ENCODE measurements at regions not wholly inside any gene's neighbourhood (a gene's known extent, or its start where the extent isn't known, plus 50 kb on each side); places are given as distances from the start of the nearest gene placed in this dataset.
"Not testable (repeated sequence)": the region's sequence is repeated elsewhere in the genome, so short reads cannot be mapped to it uniquely, and the experiment has no call there.

- WGBS = 0% methylated on average over 1 of the region's 1 CpG
- no peaks in the 10 kb centered on the region for H3K36me3 ChIP-seq (ENCODE audit: insufficient read depth)
- no peaks in the 10 kb centered on the region for H3K4me1 ChIP-seq (ENCODE audit: insufficient read depth)
- H3K4me3 ChIP-seq (ENCODE audit: low read depth, low read length) = no peak overlapping the region
- DNase-seq (ENCODE audit: extremely low spot score) = no peak
- H3K27ac ChIP-seq (ENCODE audit: low read depth) = no peak overlapping the region
Measured at GRCh38 chr4:180336494-180337090, 1906.6 kb upstream of the TENM3 start.

- no peak for DNase-seq (ENCODE audit: extremely low spot score)
- H3K4me3 ChIP-seq (ENCODE audit: low read depth, low read length) = no peak overlapping the region
- 85% methylated on average over 5 of the region's 5 CpGs for WGBS
- H3K4me1 ChIP-seq (ENCODE audit: insufficient read depth) = no peaks in the 10 kb centered on the region
- no peaks in the 10 kb centered on the region for H3K36me3 ChIP-seq (ENCODE audit: insufficient read depth)
- H3K27ac ChIP-seq (ENCODE audit: low read depth) = no peak overlapping the region
Measured at GRCh38 chr4:180341926-180342325, 1901.3 kb upstream of the TENM3 start.

- Histone ChIP-seq H3K4me3 (ENCODE audit: low read depth, low read length) (no peak overlapping the region), H3K4me1 (ENCODE audit: insufficient read depth) (no peaks in the 10 kb centered on the region), H3K27ac (ENCODE audit: low read depth) (no peak overlapping the region), H3K36me3 (ENCODE audit: insufficient read depth) (no peaks in the 10 kb centered on the region)
- WGBS = 71% methylated on average over 2 of the region's 2 CpGs
- DNase-seq (ENCODE audit: extremely low spot score) = no peak
Measured at GRCh38 chr4:180350901-180351300, 1892.3 kb upstream of the TENM3 start.

- H3K27ac ChIP-seq (ENCODE audit: low read depth) = no peak overlapping the region
- no peak overlapping the region for H3K4me3 ChIP-seq (ENCODE audit: low read depth, low read length)
- H3K36me3 ChIP-seq (ENCODE audit: insufficient read depth) = no peaks in the 10 kb centered on the region
- no peaks in the 10 kb centered on the region for H3K4me1 ChIP-seq (ENCODE audit: insufficient read depth)
- DNase-seq (ENCODE audit: extremely low spot score) = no peak
Measured at GRCh38 chr4:180356766-180357165, 1886.4 kb upstream of the TENM3 start.

- not testable (repeated sequence) for DNase-seq (ENCODE audit: extremely low spot score); H3K36me3 ChIP-seq (ENCODE audit: insufficient read depth); H3K27ac ChIP-seq (ENCODE audit: low read depth); H3K4me3 ChIP-seq (ENCODE audit: low read depth, low read length); H3K4me1 ChIP-seq (ENCODE audit: insufficient read depth)
- 73% methylated on average over 4 of the region's 4 CpGs for WGBS
Measured at GRCh38 chr4:180360113-180360512, 1883.1 kb upstream of the TENM3 start.

- WGBS = 43% methylated on average over 5 of the region's 5 CpGs
- no peak overlapping the region for H3K4me3 ChIP-seq (ENCODE audit: low read depth, low read length)
- H3K4me1 ChIP-seq (ENCODE audit: insufficient read depth) = no peaks in the 10 kb centered on the region
- no peak overlapping the region for H3K27ac ChIP-seq (ENCODE audit: low read depth)
- H3K36me3 ChIP-seq (ENCODE audit: insufficient read depth) = no peaks in the 10 kb centered on the region
- no peak for DNase-seq (ENCODE audit: extremely low spot score)
Measured at GRCh38 chr4:180363815-180364214, 1879.4 kb upstream of the TENM3 start.

GRCh38 chr4:180372691-180373090 is 1870.5 kb upstream of the TENM3 start:
- Histone ChIP-seq H3K4me3 (ENCODE audit: low read depth, low read length) (no peak overlapping the region), H3K36me3 (ENCODE audit: insufficient read depth) (no peaks in the 10 kb centered on the region)
- DNase-seq (ENCODE audit: extremely low spot score) = no peak

GRCh38 chr4:180377741-180378140 is 1865.5 kb upstream of the TENM3 start:
- Histone ChIP-seq H3K4me3 (ENCODE audit: low read depth, low read length) (no peak overlapping the region), H3K4me1 (ENCODE audit: insufficient read depth) (no peaks in the 10 kb centered on the region), H3K36me3 (ENCODE audit: insufficient read depth) (no peaks in the 10 kb centered on the region), H3K27ac (ENCODE audit: low read depth) (no peak overlapping the region)
- DNase-seq (ENCODE audit: extremely low spot score) = no peak
- WGBS = 48% methylated on average over 1 of the region's 1 CpG

More at GRCh38 chr4:180372691-180373090, 1870.5 kb upstream of the TENM3 start:
- Histone ChIP-seq H3K27ac (ENCODE audit: low read depth) (no peak overlapping the region), H3K4me1 (ENCODE audit: insufficient read depth) (no peaks in the 10 kb centered on the region)

GRCh38 chr4:180380733-180381132 is 1862.5 kb upstream of the TENM3 start:
- H3K4me3 ChIP-seq (ENCODE audit: low read depth, low read length) = no peak overlapping the region
- no peak overlapping the region for H3K27ac ChIP-seq (ENCODE audit: low read depth)
- WGBS = 79% methylated on average over 5 of the region's 5 CpGs
- H3K4me1 ChIP-seq (ENCODE audit: insufficient read depth) = no peaks in the 10 kb centered on the region
- no peak for DNase-seq (ENCODE audit: extremely low spot score)
- no peaks in the 10 kb centered on the region for H3K36me3 ChIP-seq (ENCODE audit: insufficient read depth)

GRCh38 chr4:180391613-180392012 is 1851.6 kb upstream of the TENM3 start:
- WGBS = 93% methylated on average over 2 of the region's 2 CpGs

GRCh38 chr4:180394312-180394711 is 1848.9 kb upstream of the TENM3 start:
- no peaks in the 10 kb centered on the region for H3K36me3 ChIP-seq (ENCODE audit: insufficient read depth)
- WGBS = 50% methylated on average over 2 of the region's 2 CpGs
- no peaks in the 10 kb centered on the region for H3K4me1 ChIP-seq (ENCODE audit: insufficient read depth)
- DNase-seq (ENCODE audit: extremely low spot score) = no peak
- no peak overlapping the region for H3K27ac ChIP-seq (ENCODE audit: low read depth)
- H3K4me3 ChIP-seq (ENCODE audit: low read depth, low read length) = no peak overlapping the region

More at GRCh38 chr4:180391613-180392012, 1851.6 kb upstream of the TENM3 start:
- H3K36me3 ChIP-seq (ENCODE audit: insufficient read depth) = no peaks in the 10 kb centered on the region
- DNase-seq (ENCODE audit: extremely low spot score) = no peak
- no peak overlapping the region for H3K4me3 ChIP-seq (ENCODE audit: low read depth, low read length)
- no peak overlapping the region for H3K27ac ChIP-seq (ENCODE audit: low read depth)
- H3K4me1 ChIP-seq (ENCODE audit: insufficient read depth) = no peaks in the 10 kb centered on the region

- Histone ChIP-seq H3K27ac (ENCODE audit: low read depth) (no peak overlapping the region), H3K4me3 (ENCODE audit: low read depth, low read length) (no peak overlapping the region), H3K4me1 (ENCODE audit: insufficient read depth) (no peaks in the 10 kb centered on the region), H3K36me3 (ENCODE audit: insufficient read depth) (no peaks in the 10 kb centered on the region)
- DNase-seq (ENCODE audit: extremely low spot score) = no peak
- 81% methylated on average over 3 of the region's 3 CpGs for WGBS
Measured at GRCh38 chr4:180394730-180395129, 1848.5 kb upstream of the TENM3 start.

- H3K4me3 ChIP-seq (ENCODE audit: low read depth, low read length) = no peak overlapping the region
- 77% methylated on average over 4 of the region's 4 CpGs for WGBS
- no peak for DNase-seq (ENCODE audit: extremely low spot score)
Measured at GRCh38 chr4:180398564-180398963, 1844.6 kb upstream of the TENM3 start.

GRCh38 chr4:180407275-180407885 is 1835.8 kb upstream of the TENM3 start:
- Histone ChIP-seq H3K36me3 (ENCODE audit: insufficient read depth) (no peaks in the 10 kb centered on the region), H3K27ac (ENCODE audit: low read depth) (no peak overlapping the region), H3K4me3 (ENCODE audit: low read depth, low read length) (no peak overlapping the region), H3K4me1 (ENCODE audit: insufficient read depth) (no peaks in the 10 kb centered on the region)
- WGBS = 70% methylated on average over 4 of the region's 4 CpGs
- DNase-seq (ENCODE audit: extremely low spot score) = no peak

More at GRCh38 chr4:180398564-180398963, 1844.6 kb upstream of the TENM3 start:
- no peaks in the 10 kb centered on the region for H3K36me3 ChIP-seq (ENCODE audit: insufficient read depth)
- no peaks in the 10 kb centered on the region for H3K4me1 ChIP-seq (ENCODE audit: insufficient read depth)
- H3K27ac ChIP-seq (ENCODE audit: low read depth) = no peak overlapping the region
